Retinal pigment epithelial cell (primary cell): ENCODE measurements at regions not wholly inside any gene's neighbourhood (a gene's known extent, or its start where the extent isn't known, plus 50 kb on each side); places are given as distances from the start of the nearest gene placed in this dataset.

Experiments
- DNase-seq: peaks from one replicate; pipeline ENCODE4 v3.0.0-alpha.2; 2010; ENCODE audit warnings: low read depth
- H3K4me3 ChIP-seq: 2 replicates; pipeline ENCODE4 v1.5.1; 2011; ENCODE audit warnings: mild to moderate bottlenecking, low read length, control low read depth, moderate library complexity
- TF ChIP-seq, protein P1 (sequence below): conservative IDR thresholded peaks from 2 replicates; pipeline ENCODE4 v1.5.1; 2011; ENCODE audit warnings: low read depth, low read length, control low read depth, inconsistent platforms

DNA sequence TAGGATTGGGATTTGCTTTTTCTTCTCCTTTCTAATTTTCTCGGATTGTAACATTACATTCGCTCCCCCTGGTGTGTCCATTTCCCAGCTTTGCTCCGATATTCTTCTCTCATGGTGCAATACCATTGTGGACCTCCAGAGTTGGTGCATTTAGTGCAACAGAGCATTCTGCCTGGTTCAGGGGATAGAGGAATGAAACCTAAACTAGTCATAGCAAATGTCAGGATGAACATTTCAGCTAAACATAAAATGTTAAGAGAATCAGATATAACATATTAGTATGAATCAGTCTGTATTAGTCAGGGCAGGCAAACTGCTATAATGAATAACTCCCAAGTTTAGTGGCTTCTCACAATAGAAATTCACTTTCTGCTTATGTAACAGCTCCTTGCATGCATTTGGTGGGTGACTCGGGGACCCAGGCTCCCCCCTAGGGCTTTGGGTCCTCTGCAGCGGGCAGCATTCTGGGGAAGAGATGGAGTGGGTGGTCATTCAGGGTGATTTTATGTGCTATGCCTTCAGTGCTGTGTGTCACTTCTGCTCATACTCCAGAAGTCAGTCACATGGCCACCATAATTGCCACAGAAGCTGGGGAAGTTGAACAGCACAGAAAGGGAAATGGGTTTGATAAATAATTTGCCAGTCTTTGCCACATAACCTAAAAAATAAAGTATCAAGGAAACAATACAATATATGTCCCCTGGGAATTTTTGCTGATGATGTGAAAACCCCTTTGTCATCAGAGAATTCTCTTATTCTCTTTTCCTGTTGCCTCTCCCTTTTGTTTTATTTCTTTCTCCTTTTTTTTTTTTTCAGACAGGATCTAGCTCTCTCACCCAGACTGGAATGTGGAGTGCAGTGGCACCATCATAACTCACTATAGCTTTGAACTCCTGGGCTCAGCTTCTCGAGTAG, 111.0 kb downstream of the HSPH1 start:
- no peak overlapping the region for H3K4me3 ChIP-seq
- DNase-seq = no peak

DNA sequence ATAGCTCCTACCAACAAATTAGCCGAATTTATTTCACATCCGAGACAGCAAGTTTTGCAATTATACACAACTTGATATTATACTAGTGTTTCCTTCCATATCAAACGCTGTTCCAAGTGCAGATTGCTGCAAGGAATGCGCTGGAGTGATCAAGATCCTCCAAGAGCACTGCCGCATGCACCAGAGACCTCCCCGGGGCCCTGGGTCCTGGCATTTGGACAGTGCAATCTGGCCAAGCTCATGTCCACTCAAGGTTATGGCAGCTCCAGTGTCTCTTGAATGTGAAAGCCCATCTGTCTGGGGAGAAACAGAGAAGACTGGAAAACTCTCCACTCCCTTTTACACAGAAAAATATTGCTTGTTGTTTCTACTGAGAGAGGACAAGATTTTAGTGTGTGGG, 111.9 kb downstream of the HSPH1 start:
- TF ChIP-seq, protein P1, sequence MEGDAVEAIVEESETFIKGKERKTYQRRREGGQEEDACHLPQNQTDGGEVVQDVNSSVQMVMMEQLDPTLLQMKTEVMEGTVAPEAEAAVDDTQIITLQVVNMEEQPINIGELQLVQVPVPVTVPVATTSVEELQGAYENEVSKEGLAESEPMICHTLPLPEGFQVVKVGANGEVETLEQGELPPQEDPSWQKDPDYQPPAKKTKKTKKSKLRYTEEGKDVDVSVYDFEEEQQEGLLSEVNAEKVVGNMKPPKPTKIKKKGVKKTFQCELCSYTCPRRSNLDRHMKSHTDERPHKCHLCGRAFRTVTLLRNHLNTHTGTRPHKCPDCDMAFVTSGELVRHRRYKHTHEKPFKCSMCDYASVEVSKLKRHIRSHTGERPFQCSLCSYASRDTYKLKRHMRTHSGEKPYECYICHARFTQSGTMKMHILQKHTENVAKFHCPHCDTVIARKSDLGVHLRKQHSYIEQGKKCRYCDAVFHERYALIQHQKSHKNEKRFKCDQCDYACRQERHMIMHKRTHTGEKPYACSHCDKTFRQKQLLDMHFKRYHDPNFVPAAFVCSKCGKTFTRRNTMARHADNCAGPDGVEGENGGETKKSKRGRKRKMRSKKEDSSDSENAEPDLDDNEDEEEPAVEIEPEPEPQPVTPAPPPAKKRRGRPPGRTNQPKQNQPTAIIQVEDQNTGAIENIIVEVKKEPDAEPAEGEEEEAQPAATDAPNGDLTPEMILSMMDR = no peak
- DNase-seq = no peak
- no peak overlapping the region for H3K4me3 ChIP-seq

More for the DNA sequence above, 111.0 kb downstream of the HSPH1 start:
- TF ChIP-seq, protein P1 = peak; percentile 19

DNA sequence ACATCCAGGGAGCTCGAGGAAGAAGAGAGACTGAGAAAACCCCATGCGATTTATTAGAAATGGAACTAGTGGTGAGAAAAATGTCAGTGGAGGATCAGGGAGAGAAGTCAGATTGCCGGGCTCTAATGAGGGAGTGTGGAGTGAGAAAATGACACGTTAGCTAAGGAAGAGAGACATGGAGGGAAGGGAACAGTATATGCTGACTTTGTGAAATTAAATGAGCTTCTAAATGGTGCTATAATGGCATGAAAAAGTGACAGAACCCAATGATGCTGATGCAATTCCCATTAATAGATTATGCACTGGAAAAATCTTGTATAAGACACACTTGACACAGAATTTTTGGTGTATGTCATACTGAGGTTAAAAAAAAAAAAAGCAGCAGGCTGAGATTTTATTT, 112.6 kb downstream of the HSPH1 start:
- no peak for DNase-seq
- H3K4me3 ChIP-seq = no peak overlapping the region
- TF ChIP-seq, protein P1 = no peak

DNA sequence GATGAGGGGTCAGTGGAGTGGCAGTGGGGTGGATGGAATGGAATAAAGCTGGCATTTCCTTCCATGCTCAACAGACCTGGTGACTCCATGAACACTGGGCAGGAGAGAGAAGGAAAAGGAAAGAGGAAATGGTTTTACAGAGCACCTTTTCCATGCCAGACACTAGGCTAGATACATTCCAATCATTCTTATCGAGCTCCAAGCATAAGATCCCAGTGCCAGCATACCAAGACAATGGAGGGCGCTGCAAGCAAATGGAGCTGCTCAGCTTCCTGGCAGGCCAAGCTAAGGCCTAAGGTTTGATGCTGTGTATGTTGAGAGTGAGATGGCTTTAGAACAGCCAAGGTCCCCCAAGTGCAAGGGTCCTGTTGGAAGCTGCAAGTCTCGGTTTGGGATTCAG, 113.2 kb downstream of the HSPH1 start:
- no peak overlapping the region for H3K4me3 ChIP-seq
- TF ChIP-seq, protein P1 = peak; percentile 24
- DNase-seq = peak; percentile 56

DNA sequence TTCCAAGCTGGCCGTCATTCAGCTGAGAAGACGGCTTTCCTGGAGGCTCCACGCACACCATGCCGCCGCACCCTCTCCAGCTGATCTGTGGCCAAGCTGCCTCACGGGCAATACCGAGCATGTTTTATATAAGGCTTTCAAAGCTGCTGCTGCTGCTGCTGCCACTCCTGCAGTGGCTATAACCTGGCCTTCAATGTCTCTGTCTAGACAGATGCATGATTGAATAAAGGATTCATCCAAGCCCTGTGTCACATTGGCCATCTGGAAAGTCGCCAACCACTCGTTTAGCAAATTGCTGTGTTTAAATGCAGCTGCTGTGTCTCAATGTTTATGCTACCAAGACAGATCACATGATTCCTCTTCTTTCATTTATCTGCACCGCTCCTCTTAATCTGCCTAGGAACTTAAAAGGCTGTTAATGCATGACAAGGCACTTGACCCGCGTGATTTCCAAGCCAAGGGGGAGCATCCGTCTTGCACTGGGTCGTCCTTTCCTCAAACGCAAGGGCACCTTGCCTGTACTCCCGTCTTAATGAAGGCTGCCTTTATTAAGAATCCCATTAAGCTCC, 114.3 kb downstream of the TEX26 start:
- TF ChIP-seq, protein P1 = no peak
- H3K4me3 ChIP-seq = no peak overlapping the region
- peak; percentile 72 for DNase-seq

DNA sequence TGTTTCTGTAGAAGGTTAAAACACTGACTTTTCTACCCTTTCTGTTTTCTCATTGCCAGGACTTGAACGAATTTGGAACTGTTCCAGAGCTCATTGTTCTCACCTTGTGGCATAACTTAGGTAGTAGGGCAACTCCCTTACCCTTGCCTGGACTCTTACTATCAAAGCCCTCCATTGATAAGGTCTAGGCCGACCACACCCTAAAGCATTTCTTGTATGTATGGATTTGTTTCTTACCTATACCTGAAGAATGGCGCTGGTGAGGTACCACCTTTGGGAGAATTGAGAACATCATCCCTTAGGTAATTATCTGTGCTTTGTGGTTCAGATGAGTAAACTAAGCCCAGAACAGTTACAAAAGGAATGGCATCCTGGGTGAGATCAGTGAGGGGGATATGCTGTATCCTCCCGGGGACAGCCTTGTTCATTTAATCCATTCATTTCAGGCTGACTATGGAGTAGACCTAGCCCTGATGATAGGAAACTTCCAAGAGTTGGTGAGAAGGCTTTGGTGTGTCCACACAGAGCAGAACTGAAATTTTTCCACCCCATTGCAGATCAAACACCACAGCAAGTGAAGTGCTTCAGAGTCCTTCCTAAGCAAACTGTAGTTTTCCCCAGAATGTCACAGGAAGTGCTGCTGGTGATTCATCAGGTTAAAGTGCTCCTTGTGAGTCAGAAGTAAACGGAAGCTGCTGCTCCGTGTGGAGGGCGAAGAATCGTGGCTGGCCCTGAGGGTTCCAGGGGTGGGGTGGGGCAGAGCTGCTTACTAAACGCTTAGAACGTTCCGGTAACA, 113.0 kb downstream of the TEX26 start:
- TF ChIP-seq, protein P1 = no peak
- H3K4me3 ChIP-seq = no peak overlapping the region
- peak; percentile 88 for DNase-seq
